Astrocyte (in vitro differentiated cells and primary cell): ENCODE measurements at regions not wholly inside any gene's neighbourhood (a gene's known extent, or its start where the extent isn't known, plus 50 kb on each side); places are given as distances from the start of the nearest gene placed in this dataset.
"Not testable (repeated sequence)": the region's sequence is repeated elsewhere in the genome, so short reads cannot be mapped to it uniquely, and the experiment has no call there.

Source experiments
- DNase-seq: peaks from one replicate; pipeline ENCODE4 v3.0.0-alpha.2; 2010; ENCODE audit warnings: low read depth
- FAIRE-seq: peaks from 2 replicates; lab custom pipeline; 2011; peaks lifted over from hg19 to GRCh38; lab: Jason Lieb, UNC
- H2AFZ ChIP-seq: 2 replicates; pipeline ENCODE4 v1.6.0; 2012; ENCODE audit warnings: low read depth, low read length, inconsistent platforms
- H3K27ac ChIP-seq: 2 replicates; pipeline ENCODE4 v1.5.1; 2011; ENCODE audit warnings: low read depth, low read length, inconsistent platforms
- H3K27me3 ChIP-seq: 2 replicates; pipeline ENCODE4 v1.6.0; 2011; ENCODE audit warnings: low read length, inconsistent platforms; ENCODE audit not compliant: insufficient read depth
- H3K36me3 ChIP-seq: 2 replicates; pipeline ENCODE4 v1.5.1; 2011; ENCODE audit warnings: low read length, inconsistent platforms; ENCODE audit not compliant: insufficient read depth
- H3K4me1 ChIP-seq: 2 replicates; pipeline ENCODE4 v1.5.1; 2011; ENCODE audit warnings: low read length, inconsistent platforms; ENCODE audit not compliant: insufficient read depth
- H3K4me2 ChIP-seq: 2 replicates; pipeline ENCODE4 v1.6.0; 2012; ENCODE audit warnings: low read length, inconsistent platforms
- H3K4me3 ChIP-seq: 2 replicates; pipeline ENCODE4 v1.5.1; 2011; ENCODE audit warnings: low read depth, mild to moderate bottlenecking, low read length, inconsistent platforms; ENCODE audit not compliant: insufficient read depth
- H3K79me2 ChIP-seq: 2 replicates; pipeline ENCODE4 v1.6.0; 2012; ENCODE audit warnings: mild to moderate bottlenecking, low read length, inconsistent platforms; ENCODE audit not compliant: insufficient read depth
- H3K9ac ChIP-seq: 2 replicates; pipeline ENCODE4 v1.6.0; 2012; ENCODE audit warnings: mild to moderate bottlenecking, low read length, inconsistent platforms
- H3K9me3 ChIP-seq: 2 replicates; pipeline ENCODE4 v1.5.1; 2012; ENCODE audit warnings: low read depth, mild to moderate bottlenecking, low read length, inconsistent platforms; ENCODE audit not compliant: insufficient read depth
- H4K20me1 ChIP-seq: 2 replicates; pipeline ENCODE4 v1.6.0; 2012; ENCODE audit warnings: low read length, inconsistent platforms; ENCODE audit not compliant: insufficient read depth
- H3K27ac Mint-ChIP-seq: one replicate; pipeline ENCODE4 v1.8.0; 2021; ENCODE audit warnings: mild to moderate bottlenecking, mixed read lengths; ENCODE audit not compliant: unreplicated experiment
- H3K27me3 Mint-ChIP-seq: one replicate; pipeline ENCODE4 v1.8.0; 2021; ENCODE audit warnings: low read depth, mixed read lengths; ENCODE audit not compliant: unreplicated experiment
- H3K36me3 Mint-ChIP-seq: one replicate; pipeline ENCODE4 v1.8.0; 2021; ENCODE audit warnings: low read depth, mixed read lengths; ENCODE audit not compliant: unreplicated experiment
- H3K4me1 Mint-ChIP-seq: one replicate; pipeline ENCODE4 v1.8.0; 2021; ENCODE audit warnings: low read depth, mixed read lengths; ENCODE audit not compliant: unreplicated experiment
- H3K4me3 Mint-ChIP-seq: one replicate; pipeline ENCODE4 v1.8.0; 2021; ENCODE audit warnings: mild to moderate bottlenecking, moderate library complexity, mixed read lengths; ENCODE audit not compliant: unreplicated experiment
- H3K9me3 Mint-ChIP-seq: one replicate; pipeline ENCODE4 v1.8.0; 2021; ENCODE audit warnings: mild to moderate bottlenecking, mixed read lengths; ENCODE audit not compliant: unreplicated experiment

- not testable (repeated sequence) for H3K36me3 ChIP-seq, H3K4me1 Mint-ChIP-seq, FAIRE-seq, H3K4me1 ChIP-seq, H3K36me3 Mint-ChIP-seq, H3K4me3 ChIP-seq, DNase-seq, H3K27me3 ChIP-seq, H2AFZ ChIP-seq, H3K27me3 Mint-ChIP-seq, H3K27ac ChIP-seq, H3K79me2 ChIP-seq, H3K4me2 ChIP-seq, H3K9me3 ChIP-seq, H4K20me1 ChIP-seq, H3K9ac ChIP-seq, H3K4me3 Mint-ChIP-seq
- Mint-ChIP-seq H3K27ac (peak overlapping the region; percentile 34), H3K9me3 (peaks cover 10% of the 10 kb centered on the region)
Measured at GRCh38 chr22:16146101-16146500, 446.5 kb downstream of the CCT8L2 start.

GRCh38 chr22:16146916-16147315 is 445.7 kb downstream of the CCT8L2 start:
- not testable (repeated sequence) for H3K4me3 ChIP-seq, H3K9ac ChIP-seq, H3K27ac ChIP-seq, H3K4me1 Mint-ChIP-seq, H4K20me1 ChIP-seq, H3K36me3 Mint-ChIP-seq, H3K4me2 ChIP-seq, H3K27ac Mint-ChIP-seq, DNase-seq, H3K27me3 ChIP-seq, FAIRE-seq, H3K4me1 ChIP-seq, H3K27me3 Mint-ChIP-seq, H3K9me3 ChIP-seq, H3K4me3 Mint-ChIP-seq, H2AFZ ChIP-seq, H3K36me3 ChIP-seq, H3K79me2 ChIP-seq
- peaks cover 10% of the 10 kb centered on the region for H3K9me3 Mint-ChIP-seq

GRCh38 chr22:16177287-16177686 is 415.3 kb downstream of the CCT8L2 start:
- not testable (repeated sequence) for H4K20me1 ChIP-seq, H3K9me3 ChIP-seq, H3K4me3 ChIP-seq, H3K27me3 ChIP-seq, H3K9me3 Mint-ChIP-seq, H3K36me3 Mint-ChIP-seq, FAIRE-seq, H3K4me1 ChIP-seq, H3K4me3 Mint-ChIP-seq, H2AFZ ChIP-seq, H3K27ac Mint-ChIP-seq, H3K79me2 ChIP-seq, H3K27ac ChIP-seq, H3K9ac ChIP-seq, DNase-seq, H3K4me2 ChIP-seq, H3K36me3 ChIP-seq, H3K27me3 Mint-ChIP-seq, H3K4me1 Mint-ChIP-seq

- not testable (repeated sequence) for H3K4me2 ChIP-seq, DNase-seq, H3K4me1 ChIP-seq, H3K4me1 Mint-ChIP-seq, H3K9me3 ChIP-seq, H3K9ac ChIP-seq, H2AFZ ChIP-seq, H3K79me2 ChIP-seq, H3K27ac ChIP-seq, H3K4me3 ChIP-seq, H3K27me3 ChIP-seq, H3K4me3 Mint-ChIP-seq, H4K20me1 ChIP-seq, H3K27ac Mint-ChIP-seq, H3K27me3 Mint-ChIP-seq, FAIRE-seq, H3K9me3 Mint-ChIP-seq, H3K36me3 Mint-ChIP-seq, H3K36me3 ChIP-seq
Measured at GRCh38 chr22:16183864-16184263, 408.7 kb downstream of the CCT8L2 start.
